Renal pelvis (tissue), 1 donor: ENCODE measurements at regions not wholly inside any gene's neighbourhood (a gene's known extent, or its start where the extent isn't known, plus 50 kb on each side); places are given as distances from the start of the nearest gene placed in this dataset.

ENCODE experiments used
- DNase-seq: peaks from one replicate; pipeline ENCODE4 v3.0.0-alpha.2; 2013

GRCh38 chr7:80347173-80347572 is 164.7 kb downstream of the GNAT3 start:
- DNase-seq: no peak

GRCh38 chr7:80346704-80347103 is 165.2 kb downstream of the GNAT3 start:
- no peak for DNase-seq

DNA sequence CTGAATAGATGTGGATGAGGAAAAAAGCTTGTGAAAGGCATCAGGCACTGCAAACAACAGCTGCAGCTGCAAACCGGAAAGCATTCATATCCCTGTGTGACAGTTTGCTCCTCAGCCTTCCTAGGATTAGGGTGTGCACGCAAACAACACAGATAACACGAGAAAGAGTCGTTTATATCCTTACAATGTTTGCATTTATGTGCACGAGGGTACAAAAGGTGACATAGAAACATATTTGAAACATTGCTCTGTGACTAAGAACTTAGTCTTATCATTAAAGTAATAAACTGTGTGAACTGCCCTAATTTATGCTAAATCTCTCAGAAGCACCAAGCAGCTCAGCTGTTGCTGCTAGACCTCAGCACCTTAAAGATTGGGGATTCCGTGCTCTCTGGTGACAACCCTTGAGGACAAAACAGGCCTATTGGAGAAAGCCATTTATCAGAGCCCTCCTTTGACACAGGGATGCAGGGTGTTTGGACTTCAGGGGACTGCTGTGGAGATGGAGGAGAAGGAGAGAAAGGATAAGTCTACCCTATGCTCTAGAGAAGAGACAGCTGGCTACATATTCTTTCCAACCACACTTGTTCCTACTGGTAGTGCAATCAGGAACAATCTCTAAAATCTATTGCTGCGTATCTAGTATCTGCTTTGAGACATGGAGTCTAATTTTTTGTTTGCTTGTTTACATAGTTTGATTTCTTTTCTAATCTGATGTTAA is 176.2 kb downstream of the GNAT3 start:
- DNase-seq: peak; percentile 44

GRCh38 chr7:80334908-80335307 is 177.0 kb downstream of the GNAT3 start:
- no peak for DNase-seq

- DNase-seq: no peak
These were observed 177.7 kb downstream of the GNAT3 start for GRCh38 chr7:80334196-80334595.

GRCh38 chr7:80333040-80333439 is 178.8 kb downstream of the GNAT3 start:
- DNase-seq: no peak

DNA sequence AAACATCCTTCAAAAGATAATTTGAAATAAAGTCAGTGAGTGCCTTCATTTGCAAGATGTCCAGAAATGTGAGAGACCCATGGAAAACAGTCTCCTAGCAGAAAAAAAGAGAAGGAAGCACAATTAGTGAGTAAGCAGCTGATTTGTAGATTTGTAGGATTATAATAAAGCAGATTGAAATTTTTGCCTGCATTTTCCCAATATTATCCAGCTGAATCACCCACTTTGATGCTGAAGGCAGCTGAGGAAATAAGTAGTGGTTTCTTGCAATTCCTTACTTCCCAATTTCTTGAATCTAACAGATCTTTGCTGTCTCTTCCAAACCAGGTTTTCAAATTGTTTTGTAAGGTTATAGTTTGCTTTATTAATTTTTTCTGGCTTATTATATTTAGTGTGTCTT is 181.4 kb downstream of the GNAT3 start:
- no peak for DNase-seq

- DNase-seq: no peak
These were observed 187.8 kb downstream of the GNAT3 start for GRCh38 chr7:80324032-80324431.

GRCh38 chr7:80319461-80319860 is 184.8 kb downstream of the GNAI1 start:
- no peak for DNase-seq

- DNase-seq: no peak
These were observed 183.4 kb downstream of the GNAI1 start for GRCh38 chr7:80318081-80318480.

GRCh38 chr7:80316811-80317210 is 182.2 kb downstream of the GNAI1 start:
- DNase-seq: no peak

DNA sequence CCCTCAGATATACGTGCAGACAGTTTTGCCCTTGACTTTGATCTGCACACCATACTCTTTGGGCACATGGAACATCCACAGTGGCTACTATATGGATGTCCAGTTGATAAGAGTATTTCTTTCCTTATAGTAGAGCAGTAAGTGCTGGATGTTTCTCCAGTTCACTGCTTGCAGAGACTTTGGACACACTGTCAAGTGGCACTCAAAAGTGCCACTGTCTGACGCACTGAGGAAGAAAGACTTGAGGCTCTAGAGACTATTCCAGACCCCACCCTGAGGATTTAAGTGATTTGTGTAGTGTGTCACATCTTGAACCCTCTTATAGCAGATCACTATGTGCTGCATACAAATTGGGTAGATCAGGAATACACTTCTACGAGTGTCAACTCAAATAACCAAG is 179.1 kb downstream of the GNAI1 start:
- no peak for DNase-seq

GRCh38 chr7:80313067-80313626 is 178.5 kb downstream of the GNAI1 start:
- no peak for DNase-seq

DNA sequence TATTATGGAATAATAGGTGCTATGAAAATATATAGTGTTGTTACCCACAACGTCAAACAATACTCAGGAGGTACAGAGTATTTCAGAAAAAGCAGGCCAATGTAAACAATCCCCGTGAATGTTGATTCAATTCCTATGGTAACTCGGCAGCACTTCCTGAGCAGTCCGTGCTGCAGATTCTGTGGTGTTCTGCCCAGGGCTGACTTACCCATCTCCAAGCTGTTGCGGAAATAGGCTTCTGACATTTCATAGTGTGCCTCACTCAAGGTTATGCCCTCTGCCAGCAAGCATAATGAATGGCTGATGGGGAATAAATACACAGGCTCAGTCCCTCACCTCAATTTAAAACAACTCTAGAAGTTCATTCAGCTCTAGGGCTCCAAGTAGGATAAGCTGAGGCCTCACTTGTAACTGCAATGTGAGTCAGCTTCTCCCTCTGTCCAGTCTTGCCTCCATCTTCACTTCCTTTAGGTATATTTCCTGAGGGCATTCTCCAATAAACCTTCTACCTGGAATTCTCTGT is 177.6 kb downstream of the GNAI1 start:
- peak; percentile 55 for DNase-seq

GRCh38 chr7:80311313-80311712 is 176.7 kb downstream of the GNAI1 start:
- no peak for DNase-seq

DNA sequence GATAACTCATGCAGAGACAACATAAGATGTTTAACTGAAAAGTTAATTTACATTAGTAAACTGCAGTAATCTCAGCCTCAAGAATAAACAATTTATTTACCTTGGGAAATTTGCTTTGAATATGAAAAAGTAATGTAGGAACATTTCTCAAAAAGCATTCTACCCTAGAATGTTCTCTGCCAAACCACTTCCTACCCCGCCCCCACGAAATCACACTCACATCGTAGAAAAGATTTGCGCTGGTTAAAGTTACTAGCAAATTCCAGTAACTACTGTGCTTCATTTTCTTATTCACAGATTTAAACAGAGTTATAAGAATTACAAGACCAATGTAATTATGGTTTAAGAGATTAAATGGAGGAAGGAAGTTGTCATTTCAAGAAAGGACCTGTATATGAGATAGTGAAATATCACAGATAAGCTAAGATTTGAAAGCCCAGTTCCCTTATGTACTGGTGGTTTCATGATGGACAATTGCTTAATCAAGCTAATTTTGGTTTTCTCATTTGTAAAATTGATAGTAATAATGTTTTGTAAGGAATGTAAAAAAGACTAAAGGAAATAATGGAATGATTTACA is 175.4 kb downstream of the GNAI1 start:
- DNase-seq: no peak

GRCh38 chr7:80309377-80309776 is 174.7 kb downstream of the GNAI1 start:
- no peak for DNase-seq

DNA sequence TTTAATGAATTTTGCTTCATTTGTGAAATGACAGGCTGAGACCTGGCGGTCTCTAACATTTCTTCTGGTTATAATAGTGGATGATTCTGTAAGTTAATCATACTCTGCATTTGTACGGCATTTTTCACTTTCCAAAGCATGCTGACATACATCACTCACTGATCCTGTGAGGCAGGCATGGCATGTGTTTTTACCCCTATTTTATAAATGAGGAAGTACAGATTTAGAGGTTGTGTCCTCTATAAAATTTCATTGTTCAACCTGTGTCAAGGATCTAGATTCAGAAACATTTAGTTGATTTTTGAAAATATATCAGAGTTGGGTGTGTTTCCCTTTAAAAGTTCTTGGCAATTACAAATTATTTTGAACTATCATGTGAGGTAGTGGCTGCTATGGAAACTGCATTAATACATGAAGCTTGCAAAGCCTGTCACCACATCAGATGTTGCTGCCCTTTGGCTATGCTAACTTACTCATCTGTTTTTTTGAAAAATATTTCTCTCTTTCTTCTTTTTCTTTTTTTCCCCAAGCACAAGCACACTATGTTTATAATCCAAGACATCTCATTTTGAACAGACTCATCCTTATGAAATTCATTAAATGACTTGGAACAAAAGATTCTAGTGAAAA is 172.7 kb downstream of the GNAI1 start:
- DNase-seq: no peak

DNA sequence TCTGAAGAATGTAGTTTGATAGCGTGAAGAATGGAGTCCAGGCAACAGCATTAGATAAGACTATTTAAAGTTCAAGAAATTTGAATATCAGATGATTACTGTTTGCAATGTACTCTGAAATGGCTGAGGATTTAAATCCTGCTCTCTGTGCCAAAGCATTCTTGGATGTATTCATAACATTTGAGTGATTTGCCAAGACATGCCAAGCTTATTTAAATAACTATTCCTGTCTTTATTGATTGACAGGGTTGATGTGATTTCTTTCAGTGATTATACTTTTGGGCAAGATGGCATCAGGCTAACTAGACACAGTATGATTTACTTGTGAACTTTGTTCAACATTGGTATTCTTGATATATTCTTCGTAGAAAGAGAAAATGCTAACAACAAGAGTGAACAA is 168.7 kb downstream of the GNAI1 start:
- DNase-seq: no peak

- no peak for DNase-seq
These were observed 168.0 kb downstream of the GNAI1 start for GRCh38 chr7:80302636-80303035.

- DNase-seq: no peak
These were observed 167.4 kb downstream of the GNAI1 start for GRCh38 chr7:80302078-80302477.

GRCh38 chr7:80298201-80298600 is 163.6 kb downstream of the GNAI1 start:
- DNase-seq: no peak

- no peak for DNase-seq
These were observed 159.7 kb downstream of the GNAI1 start for GRCh38 chr7:80294346-80294745.
